ENCODE measurements at regions not wholly inside any gene's neighbourhood (a gene's known extent, or its start where the extent isn't known, plus 50 kb on each side); places are given as distances from the start of the nearest gene placed in this dataset.

DNA sequence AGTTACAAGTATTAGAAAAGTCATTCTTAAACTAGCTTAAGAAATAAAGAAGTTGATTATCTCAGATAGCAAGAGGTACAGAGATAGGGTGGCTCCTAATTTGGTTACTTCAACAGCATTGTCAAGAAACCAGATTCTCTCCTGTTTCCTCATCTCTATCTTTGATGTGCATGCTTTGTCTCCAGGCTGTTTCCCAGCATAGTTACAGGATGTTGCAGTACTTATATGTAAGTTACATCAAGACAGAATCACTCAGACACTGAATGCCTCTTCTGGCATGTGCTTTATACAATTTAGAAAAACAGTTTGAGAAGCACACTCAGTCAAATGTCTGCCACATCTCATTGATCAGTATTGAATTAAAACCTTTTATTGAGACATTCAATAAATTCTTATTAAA lies 189.5 kb upstream of the UBE2E3 start:
- TF ChIP-seq, protein P1, sequence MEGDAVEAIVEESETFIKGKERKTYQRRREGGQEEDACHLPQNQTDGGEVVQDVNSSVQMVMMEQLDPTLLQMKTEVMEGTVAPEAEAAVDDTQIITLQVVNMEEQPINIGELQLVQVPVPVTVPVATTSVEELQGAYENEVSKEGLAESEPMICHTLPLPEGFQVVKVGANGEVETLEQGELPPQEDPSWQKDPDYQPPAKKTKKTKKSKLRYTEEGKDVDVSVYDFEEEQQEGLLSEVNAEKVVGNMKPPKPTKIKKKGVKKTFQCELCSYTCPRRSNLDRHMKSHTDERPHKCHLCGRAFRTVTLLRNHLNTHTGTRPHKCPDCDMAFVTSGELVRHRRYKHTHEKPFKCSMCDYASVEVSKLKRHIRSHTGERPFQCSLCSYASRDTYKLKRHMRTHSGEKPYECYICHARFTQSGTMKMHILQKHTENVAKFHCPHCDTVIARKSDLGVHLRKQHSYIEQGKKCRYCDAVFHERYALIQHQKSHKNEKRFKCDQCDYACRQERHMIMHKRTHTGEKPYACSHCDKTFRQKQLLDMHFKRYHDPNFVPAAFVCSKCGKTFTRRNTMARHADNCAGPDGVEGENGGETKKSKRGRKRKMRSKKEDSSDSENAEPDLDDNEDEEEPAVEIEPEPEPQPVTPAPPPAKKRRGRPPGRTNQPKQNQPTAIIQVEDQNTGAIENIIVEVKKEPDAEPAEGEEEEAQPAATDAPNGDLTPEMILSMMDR (IDR thresholded peaks at IDR 0.05) = no peak
- TF ChIP-seq POLR2A (IDR thresholded peaks at IDR 0.05) = no peak
